Fibroblast of the aortic adventitia (primary cell): ENCODE measurements at regions not wholly inside any gene's neighbourhood (a gene's known extent, or its start where the extent isn't known, plus 50 kb on each side); places are given as distances from the start of the nearest gene placed in this dataset.

Experiments used
- DNase-seq: peaks from one replicate; pipeline ENCODE4 v3.0.0-alpha.2; 2010; ENCODE audit warnings: low read depth
- H3K4me3 ChIP-seq: 2 replicates; pipeline ENCODE4 v1.5.1; 2011; ENCODE audit warnings: low read depth, mild to moderate bottlenecking, control low read depth, low read length, moderate library complexity
- TF ChIP-seq, protein P1 (sequence below): IDR thresholded peaks from 2 replicates; pipeline ENCODE4 v1.5.1; 2011; ENCODE audit warnings: mild to moderate bottlenecking, low read length, control low read depth, inconsistent platforms; ENCODE audit not compliant: insufficient read depth

- H3K4me3 ChIP-seq, result no peak overlapping the region
- TF ChIP-seq, protein P1, sequence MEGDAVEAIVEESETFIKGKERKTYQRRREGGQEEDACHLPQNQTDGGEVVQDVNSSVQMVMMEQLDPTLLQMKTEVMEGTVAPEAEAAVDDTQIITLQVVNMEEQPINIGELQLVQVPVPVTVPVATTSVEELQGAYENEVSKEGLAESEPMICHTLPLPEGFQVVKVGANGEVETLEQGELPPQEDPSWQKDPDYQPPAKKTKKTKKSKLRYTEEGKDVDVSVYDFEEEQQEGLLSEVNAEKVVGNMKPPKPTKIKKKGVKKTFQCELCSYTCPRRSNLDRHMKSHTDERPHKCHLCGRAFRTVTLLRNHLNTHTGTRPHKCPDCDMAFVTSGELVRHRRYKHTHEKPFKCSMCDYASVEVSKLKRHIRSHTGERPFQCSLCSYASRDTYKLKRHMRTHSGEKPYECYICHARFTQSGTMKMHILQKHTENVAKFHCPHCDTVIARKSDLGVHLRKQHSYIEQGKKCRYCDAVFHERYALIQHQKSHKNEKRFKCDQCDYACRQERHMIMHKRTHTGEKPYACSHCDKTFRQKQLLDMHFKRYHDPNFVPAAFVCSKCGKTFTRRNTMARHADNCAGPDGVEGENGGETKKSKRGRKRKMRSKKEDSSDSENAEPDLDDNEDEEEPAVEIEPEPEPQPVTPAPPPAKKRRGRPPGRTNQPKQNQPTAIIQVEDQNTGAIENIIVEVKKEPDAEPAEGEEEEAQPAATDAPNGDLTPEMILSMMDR, result no peak
- no peak for DNase-seq
Measured at GRCh38 chr10:44435196-44435595, 50.3 kb upstream of the CXCL12 start.

DNA sequence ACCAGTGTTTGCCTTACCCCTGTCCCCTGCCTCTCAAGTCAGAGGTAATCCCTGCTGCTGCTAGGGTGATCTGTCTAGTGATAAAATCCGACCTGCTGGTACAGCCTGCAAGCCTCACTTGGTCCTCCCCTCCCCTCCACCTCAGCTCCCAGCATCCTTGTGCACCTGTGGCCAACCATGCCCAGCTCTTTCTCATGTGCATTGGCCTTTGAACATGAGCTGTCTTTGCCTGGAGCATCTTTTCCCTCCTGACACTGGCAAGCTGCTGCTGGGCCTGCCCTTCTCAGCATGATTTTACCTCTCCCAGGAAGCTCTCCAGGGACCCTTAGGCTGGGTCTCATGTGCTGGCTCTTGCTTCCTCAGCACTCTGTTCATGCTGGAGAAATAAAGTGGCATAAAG, 51.3 kb upstream of the CXCL12 start:
- H3K4me3 ChIP-seq, result no peak overlapping the region
- no peak for DNase-seq
- TF ChIP-seq, protein P1, result no peak

- TF ChIP-seq, protein P1, result no peak
- no peak for DNase-seq
Measured at GRCh38 chr10:44437840-44438511, 53.1 kb upstream of the CXCL12 start.

DNA sequence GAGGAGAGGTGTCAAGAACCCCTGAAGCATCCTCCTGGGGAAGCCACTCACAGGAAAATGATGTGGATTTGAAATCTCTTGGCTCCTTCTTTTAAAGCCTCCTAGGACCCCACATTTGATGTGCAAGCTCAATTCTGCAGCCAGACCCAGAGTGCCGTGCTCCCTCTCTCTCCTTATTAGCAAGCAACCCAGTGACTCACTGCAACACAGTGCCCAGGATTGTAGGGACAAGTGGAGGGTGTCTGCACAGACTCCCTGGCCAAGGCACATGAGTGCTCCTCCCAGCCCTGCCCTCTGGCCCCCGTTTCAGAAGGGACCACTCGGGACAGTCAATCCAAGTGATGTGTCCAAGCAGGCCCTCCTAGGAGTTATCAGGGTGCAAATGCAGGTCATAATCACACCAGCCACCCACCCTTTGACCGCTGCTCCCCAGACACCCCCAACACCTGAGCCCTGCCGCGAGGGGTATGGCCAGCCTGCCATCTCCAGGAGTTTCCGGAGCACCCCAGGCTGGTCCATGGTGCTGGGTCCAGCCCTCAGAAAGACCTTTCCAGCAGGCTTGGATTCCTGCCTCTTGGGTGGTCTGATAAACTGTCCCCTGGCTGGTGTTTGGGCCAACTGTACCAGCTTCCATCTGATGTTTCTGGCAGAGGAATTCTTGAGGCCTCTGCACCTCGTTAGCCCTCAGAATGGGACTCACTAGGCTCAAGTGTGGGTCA, 54.5 kb upstream of the CXCL12 start:
- no peak overlapping the region for H3K4me3 ChIP-seq
- TF ChIP-seq, protein P1, result no peak

More at GRCh38 chr10:44437840-44438511, 53.1 kb upstream of the CXCL12 start:
- H3K4me3 ChIP-seq, result no peak overlapping the region

GRCh38 chr10:44439958-44440244, 55.0 kb upstream of the CXCL12 start:
- no peak overlapping the region for H3K4me3 ChIP-seq
- no peak for DNase-seq
- TF ChIP-seq, protein P1, result no peak

More for the DNA sequence above, 54.5 kb upstream of the CXCL12 start:
- no peak for DNase-seq

DNA sequence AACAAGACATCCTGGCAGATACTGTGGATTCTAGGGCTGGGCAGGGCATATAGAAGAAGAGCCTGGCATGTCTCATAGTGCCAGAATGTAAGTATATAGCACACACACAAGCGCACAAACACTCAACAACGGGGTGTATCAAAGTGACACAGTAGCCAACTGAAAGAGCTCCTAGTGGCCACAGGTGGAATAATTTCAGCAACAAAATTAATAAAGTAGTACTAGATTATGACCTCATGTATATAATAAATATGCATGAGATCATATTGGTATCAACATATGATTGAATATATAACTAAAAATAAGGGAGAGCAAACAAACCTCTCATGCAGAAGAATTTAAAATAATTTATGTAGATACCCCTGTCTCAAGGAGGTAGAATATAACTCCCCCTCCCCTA, 72.4 kb upstream of the CXCL12 start:
- TF ChIP-seq, protein P1, result no peak
- H3K4me3 ChIP-seq, result no peak overlapping the region
- no peak for DNase-seq
